Dermis microvascular lymphatic vessel endothelial cell (primary cell): ENCODE measurements at regions not wholly inside any gene's neighbourhood (a gene's known extent, or its start where the extent isn't known, plus 50 kb on each side); places are given as distances from the start of the nearest gene placed in this dataset.

Experiments
- DNase-seq, 2 donors: peaks; one replicate each; pipeline versions ENCODE4 v3.0.0 to v3.0.0-alpha.2; 2010; ENCODE audit warnings: low read depth in 2 of 2

DNA sequence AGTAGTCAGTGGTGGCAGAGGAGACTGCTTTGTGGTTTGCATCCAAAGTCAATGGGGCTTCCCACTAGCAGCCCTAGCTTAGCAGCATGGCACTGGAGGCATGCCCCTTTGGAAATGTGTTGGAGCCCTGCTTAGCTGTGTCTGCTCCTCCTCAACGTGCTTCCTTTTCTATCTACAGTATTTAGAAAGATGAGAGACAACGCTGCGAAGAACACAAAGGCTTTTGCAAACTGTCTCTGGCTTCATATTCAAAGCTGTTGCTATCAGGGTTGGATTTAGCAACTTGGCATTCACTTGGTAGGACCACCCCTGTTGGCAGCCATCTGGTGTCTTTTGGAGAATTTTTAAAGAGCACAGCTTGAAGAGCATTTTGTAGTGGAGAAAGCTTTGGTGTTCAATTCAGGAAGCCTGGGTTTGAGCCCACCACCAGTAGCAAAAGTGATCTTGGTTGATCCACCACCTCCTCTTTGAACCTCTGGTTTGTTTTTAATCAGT, 82.1 kb upstream of the CCDC196 start:
- DNase-seq, result no peak

DNA sequence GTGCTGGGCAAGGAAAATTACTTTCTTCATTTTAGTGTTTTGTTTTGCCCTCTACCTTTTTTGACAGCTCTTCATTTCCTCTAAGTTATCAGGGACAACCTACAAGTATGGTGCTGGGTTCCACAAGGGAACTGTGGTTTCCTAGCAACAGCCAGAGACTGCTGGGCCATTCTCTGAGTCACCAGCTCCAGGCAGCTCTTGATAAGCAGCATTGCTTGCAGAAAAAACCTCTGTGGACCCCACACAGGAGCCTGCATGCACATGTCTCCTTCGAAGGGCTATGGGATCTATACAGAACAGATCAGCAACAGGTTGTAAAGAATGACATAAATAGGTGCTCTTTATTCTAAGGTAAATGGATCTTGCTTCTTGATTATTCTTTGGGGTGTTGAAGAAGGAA, 81.0 kb upstream of the CCDC196 start:
- DNase-seq, result no peak

- DNase-seq, result no peak
Observed at GRCh38 chr14:66413901-66414300, 72.3 kb upstream of the CCDC196 start.

- no peak for DNase-seq
Observed at GRCh38 chr14:66414511-66414910, 71.7 kb upstream of the CCDC196 start.

DNA sequence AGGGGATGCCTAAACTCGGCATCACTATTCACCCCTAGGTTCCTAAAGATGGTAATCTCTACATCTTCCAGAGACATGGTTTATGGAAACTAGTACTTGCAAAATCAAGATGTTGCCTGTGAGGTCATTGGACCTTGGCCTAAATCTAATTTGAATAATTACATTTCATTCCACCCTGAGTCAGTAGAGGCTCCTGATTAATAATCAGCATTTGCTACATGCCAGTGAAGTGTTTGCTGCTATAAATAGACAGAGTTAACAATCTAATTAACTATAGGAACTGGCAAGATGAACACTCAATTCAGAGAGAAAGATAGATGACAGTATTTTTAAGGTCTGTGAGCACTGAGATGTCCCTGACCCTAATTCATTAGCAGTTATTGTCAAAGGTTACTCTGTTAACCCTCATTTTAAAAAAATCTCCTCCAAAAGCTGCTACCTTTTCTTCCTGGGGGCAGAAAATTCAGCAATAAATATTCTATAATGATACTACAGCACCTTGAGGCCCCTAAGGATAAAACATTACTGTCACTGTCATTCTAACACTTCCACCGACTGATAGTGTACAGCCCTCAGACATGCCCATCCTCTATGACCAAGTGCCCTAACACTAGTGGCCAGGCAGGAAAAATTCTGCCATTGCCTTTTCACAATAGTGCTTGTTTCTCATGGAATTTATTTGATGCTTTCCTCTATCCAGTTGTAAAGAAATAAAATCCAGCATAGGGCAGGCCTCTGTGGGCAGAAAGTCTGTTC, 65.7 kb upstream of the CCDC196 start:
- DNase-seq, result no peak

DNA sequence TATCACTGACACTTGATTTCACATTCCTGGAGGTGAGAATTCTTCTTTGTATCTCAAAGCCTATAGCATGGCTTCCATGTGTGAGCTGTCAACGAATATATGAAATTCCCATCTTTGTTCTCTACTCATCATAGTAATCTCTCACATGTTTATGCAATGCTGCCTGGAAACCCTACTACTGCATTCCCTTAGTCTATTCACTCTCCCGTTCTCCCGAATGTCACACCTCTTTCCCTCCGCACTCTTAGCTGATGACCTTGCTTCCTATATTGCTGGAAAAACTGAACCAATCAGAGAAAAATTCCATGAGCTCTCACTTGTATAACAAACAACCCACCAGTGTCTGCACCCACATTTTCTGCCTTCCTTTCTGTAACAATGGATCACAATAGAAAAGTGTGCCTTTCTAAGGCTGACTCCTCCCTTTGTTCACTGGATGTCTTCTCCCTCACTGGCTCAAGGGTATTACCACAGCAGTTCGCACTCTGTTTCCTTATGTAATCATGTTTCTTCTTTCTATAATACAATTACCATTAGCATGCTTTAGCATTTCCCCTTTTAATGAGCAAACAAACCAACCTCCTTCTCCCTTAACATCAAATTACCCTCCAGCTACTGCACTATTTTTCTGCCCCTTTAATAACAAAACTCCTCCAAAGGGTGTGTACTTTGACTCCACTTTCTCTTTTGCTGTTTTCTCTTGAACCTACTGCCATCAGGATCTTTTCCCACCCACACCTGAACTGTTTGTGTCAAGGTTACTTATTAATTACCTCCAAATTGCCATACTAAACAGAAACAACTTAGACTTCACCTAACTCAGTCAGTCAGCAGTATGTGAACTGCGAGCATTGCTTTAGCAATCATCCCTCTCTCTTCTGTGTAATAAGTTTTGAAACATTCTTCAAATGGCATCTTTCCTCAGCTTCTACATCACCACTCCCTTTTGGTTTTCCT, 63.9 kb upstream of the CCDC196 start:
- DNase-seq, result no peak

- DNase-seq, result no peak
Observed at GRCh38 chr14:66425402-66425801, 60.8 kb upstream of the CCDC196 start.

DNA sequence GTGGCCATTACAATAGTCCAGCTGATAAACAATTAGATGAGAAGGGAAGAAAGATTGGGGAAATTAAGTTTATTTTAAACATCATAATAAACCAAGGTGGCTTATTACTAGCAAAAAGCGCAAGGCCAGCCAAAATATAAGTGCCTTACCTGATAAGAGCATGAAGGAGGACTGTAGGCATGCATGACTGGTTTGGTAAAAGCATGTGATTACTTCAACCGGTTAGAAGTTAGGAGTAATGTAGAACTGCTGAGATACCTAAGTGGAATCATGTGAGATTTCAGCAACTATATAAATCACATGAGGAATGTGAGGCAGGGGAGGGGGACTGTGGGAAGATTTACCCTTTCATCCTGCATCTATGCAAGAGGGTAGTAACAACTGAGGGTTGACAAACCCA, 59.7 kb upstream of the CCDC196 start:
- DNase-seq, result no peak

DNA sequence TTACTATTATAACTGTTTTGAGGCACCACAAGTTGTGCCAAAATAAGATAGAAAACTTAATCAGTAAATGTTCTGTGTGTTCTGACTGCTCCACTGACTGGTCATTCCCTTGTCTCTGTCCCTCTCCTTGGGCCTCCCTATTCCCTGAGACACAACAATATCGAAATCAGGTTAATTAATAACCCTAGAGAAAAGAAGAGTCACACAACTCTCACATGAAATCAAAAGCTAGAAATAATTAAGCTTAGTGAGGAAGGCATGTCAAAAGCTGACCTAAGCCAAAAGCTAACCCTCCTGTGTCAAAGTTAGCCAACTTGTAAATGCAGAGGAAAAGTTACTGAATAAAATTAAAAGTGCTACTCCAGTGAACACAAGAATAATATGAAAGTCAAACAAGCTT, 53.8 kb upstream of the CCDC196 start:
- DNase-seq, result no peak

DNA sequence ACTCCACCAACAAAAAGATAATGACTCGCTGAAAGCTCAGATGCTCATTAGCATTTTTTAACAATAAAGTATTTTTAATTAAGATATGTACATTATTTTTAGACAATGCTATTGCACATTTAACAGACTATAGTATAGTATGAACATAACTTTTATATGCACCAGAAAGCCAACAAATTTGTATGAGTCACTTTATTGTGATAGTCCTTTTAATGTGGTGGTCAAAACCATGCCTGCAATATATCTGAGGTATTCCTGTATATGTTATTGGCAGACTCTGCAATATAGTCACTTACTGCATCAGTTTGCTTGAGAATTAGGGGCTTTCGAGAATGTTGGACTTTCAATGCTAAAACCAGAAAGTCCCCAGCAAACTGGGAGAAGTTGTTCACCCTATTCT, 51.7 kb upstream of the CCDC196 start:
- DNase-seq, result no peak

GRCh38 chr14:66435683-66436082, 50.5 kb upstream of the CCDC196 start:
- DNase-seq, result no peak
